Ovary (tissue), 7 donors: ENCODE measurements at regions not wholly inside any gene's neighbourhood (a gene's known extent, or its start where the extent isn't known, plus 50 kb on each side); places are given as distances from the start of the nearest gene placed in this dataset.

Source experiments
- DNase-seq, 5 donors: peaks; one replicate each; pipeline ENCODE4 v3.0.0-alpha.2; 2019 to 2020
- H3K27ac ChIP-seq, 2 donors: fragments of 200-600 bp; one replicate each; pipeline versions ENCODE4 v1.5.1 to v1.8.0; 2019 to 2022
- H3K27me3 ChIP-seq: fragments of 200-600 bp; one replicate; pipeline ENCODE4 v1.8.0; 2022
- H3K36me3 ChIP-seq: fragments of 200-600 bp; sonication (generic); one replicate; pipeline ENCODE4 v1.5.1; 2019
- H3K4me1 ChIP-seq: one replicate; pipeline ENCODE4 v1.8.1; 2013; ENCODE audit warnings: mild to moderate bottlenecking, moderate library complexity; ENCODE audit not compliant: insufficient read depth
- H3K4me3 ChIP-seq: fragments of 200-600 bp; sonication (generic); one replicate; pipeline ENCODE4 v1.5.1; 2017
- H3K9me3 ChIP-seq, 2 donors: fragments of 200-600 bp in 1 of 2; sonication (generic) in 1 of 2; one replicate each; pipeline versions ENCODE4 v1.5.1 to v1.8.1; 2013 to 2019; ENCODE audit warnings: mild to moderate bottlenecking in 1 of 2, moderate library complexity in 1 of 2
- CTCF ChIP-seq, 3 donors: fragments of 450-650 bp in 2 of 3; fragments of 200-600 bp in 1 of 3; IDR thresholded peaks; one replicate each; pipeline versions ENCODE4 v1.5.1 to v1.8.0; 2016 to 2022; ENCODE audit warnings: antibody characterized with exemption in 3 of 3, mild to moderate bottlenecking in 1 of 3
- EP300 ChIP-seq: sonication (generic); formaldehyde crosslinking; IDR thresholded peaks from one replicate; pipeline ENCODE4 v1.6.1; 2017; ENCODE audit warnings: antibody characterized with exemption
- POLR2A ChIP-seq: fragments of 450-650 bp; IDR thresholded peaks from one replicate; pipeline ENCODE4 v1.6.1; 2017; ENCODE audit warnings: antibody characterized with exemption, mild to moderate bottlenecking, moderate library complexity
- WGBS, 3 donors: extraction: QIAGEN DNeasy Blood & Tissue Kit in 1 of 3; methylation state at CpG; one replicate each; pipeline versions ENCODE4 v1.1.5 to v1.1.7; 2013 to 2017; 5-methylcytosine and 5-hydroxymethylcytosine counted together
- intact Hi-C, 4 donors: fragments of 100-400 bp; cut with DNase I; formaldehyde crosslinking; loops; one replicate each; pipeline versions ENCODE4 v1.11.0 to v1.15.1; 2022 to 2023
- donor health status: DM: no; HTN: no; CAD: no; lungs with moderate emphysema.
- donor health status: DM: no; HTN: no; CAD: no.
- donor health status: Bipolar disorder and iron deficiency.
- donor health status: DM: no; HTN: no; CAD: no.
- donor health status: DM: yes; HTN: yes; CAD: no.

- DNase-seq = no peak
- no peaks in the 10 kb centered on the region for H3K27me3 ChIP-seq
- WGBS, 3 donors = 77 to 80% (median 79%) methylated on average over 6 of the region's 6 CpGs
- TF ChIP-seq POLR2A (no peak), CTCF (IDR thresholded peaks at IDR 0.05) (no peak)
- peaks cover 2% of the 10 kb centered on the region for H3K4me1 ChIP-seq
- no peaks in the 10 kb centered on the region for H3K36me3 ChIP-seq
- H3K4me3 ChIP-seq = no peak overlapping the region
- H3K9me3 ChIP-seq = no peaks in the 10 kb centered on the region
- intact Hi-C loops = no loop called here
- no peak overlapping the region for H3K27ac ChIP-seq
These were observed 108.8 kb upstream of the EEPD1 start for GRCh38 chr7:36044101-36044892.

- no peak overlapping the region for H3K27ac ChIP-seq
- no peak overlapping the region for H3K4me3 ChIP-seq
- no peak for DNase-seq
- WGBS, 3 donors = 52 to 59% (median 52%) methylated on average over 2 of the region's 2 CpGs
- TF ChIP-seq EP300 (no peak), POLR2A (no peak), CTCF (IDR thresholded peaks at IDR 0.05) (no peak)
- H3K4me1 ChIP-seq = peaks cover 2% of the 10 kb centered on the region
- no peaks in the 10 kb centered on the region for H3K9me3 ChIP-seq
- H3K36me3 ChIP-seq = no peaks in the 10 kb centered on the region
- H3K27me3 ChIP-seq = no peaks in the 10 kb centered on the region
- intact Hi-C loops = no loop called here
These were observed 107.7 kb upstream of the EEPD1 start for GRCh38 chr7:36045326-36045725.

- TF ChIP-seq EP300 (no peak), CTCF (IDR thresholded peaks at IDR 0.05) (no peak), POLR2A (no peak)
- H3K36me3 ChIP-seq = no peaks in the 10 kb centered on the region
- no peaks in the 10 kb centered on the region for H3K9me3 ChIP-seq
- DNase-seq = no peak
- intact Hi-C loops = no loop called here
- 72 to 79% (median 75%) methylated on average over 3 of the region's 3 CpGs for WGBS, 3 donors
- no peak overlapping the region for H3K4me3 ChIP-seq
- peaks cover 2% of the 10 kb centered on the region for H3K4me1 ChIP-seq
- no peaks in the 10 kb centered on the region for H3K27me3 ChIP-seq
- H3K27ac ChIP-seq = peak overlapping the region in 1 of 2 donors; percentile 7
These were observed 107.2 kb upstream of the EEPD1 start for GRCh38 chr7:36045830-36046341.

GRCh38 chr7:36047091-36047658, 105.9 kb upstream of the EEPD1 start:
- TF ChIP-seq EP300 (no peak), CTCF (IDR thresholded peaks at IDR 0.05) (no peak), POLR2A (no peak)

More at GRCh38 chr7:36047091-36047658, 105.9 kb upstream of the EEPD1 start:
- Histone ChIP-seq H3K4me3 (no peak overlapping the region), H3K9me3 (no peaks in the 10 kb centered on the region), H3K4me1 (peaks cover 2% of the 10 kb centered on the region), H3K27ac (no peak overlapping the region), H3K36me3 (no peaks in the 10 kb centered on the region), H3K27me3 (no peaks in the 10 kb centered on the region)
- 87 to 92% (median 90%) methylated on average over 2 of the region's 2 CpGs for WGBS, 3 donors
- intact Hi-C loops = no loop called here
- DNase-seq = no peak
